HUDEP-2 (cell line): ENCODE measurements at regions not wholly inside any gene's neighbourhood (a gene's known extent, or its start where the extent isn't known, plus 50 kb on each side); places are given as distances from the start of the nearest gene placed in this dataset.
"Not testable (repeated sequence)": the region's sequence is repeated elsewhere in the genome, so short reads cannot be mapped to it uniquely, and the experiment has no call there.

Experiments used
- DNase-seq, 76 experiments: peaks; one replicate each; lab custom pipeline; 2025; ENCODE audit not compliant: unreplicated experiment in 76 of 76; lab: John Stamatoyannopoulos, UW

GRCh38 chr11:15300341-15300740 is 185.6 kb downstream of the INSC start:
- no peak for DNase-seq

- no peak for DNase-seq
Observed at GRCh38 chr11:15307619-15308024, 192.9 kb downstream of the INSC start.

- DNase-seq = no peak
Observed at GRCh38 chr11:15308840-15309239, 194.1 kb downstream of the INSC start.

- no peak for DNase-seq
Observed at GRCh38 chr11:15309296-15309695, 194.6 kb downstream of the INSC start.

GRCh38 chr11:15313862-15314261 is 199.1 kb downstream of the INSC start:
- no peak for DNase-seq

- no peak for DNase-seq
Observed at GRCh38 chr11:15318814-15319213, 204.1 kb downstream of the INSC start.

- DNase-seq = no peak
Observed at GRCh38 chr11:15326520-15326919, 211.8 kb downstream of the INSC start.

GRCh38 chr11:15327786-15328231 is 213.1 kb downstream of the INSC start:
- peak in 16 of 76 experiments; percentile 1 to 31 (median 6) for DNase-seq

GRCh38 chr11:15333407-15333806 is 218.7 kb downstream of the INSC start:
- DNase-seq = no peak

GRCh38 chr11:15334766-15335165 is 220.0 kb downstream of the INSC start:
- DNase-seq = no peak

GRCh38 chr11:15336021-15336420 is 221.3 kb downstream of the INSC start:
- no peak for DNase-seq

- no peak for DNase-seq
Observed at GRCh38 chr11:15339302-15339701, 224.6 kb downstream of the INSC start.

- no peak for DNase-seq
Observed at GRCh38 chr11:15341587-15341986, 226.9 kb downstream of the INSC start.

- DNase-seq = no peak
Observed at GRCh38 chr11:15342163-15342562, 227.4 kb downstream of the INSC start.

- no peak for DNase-seq
Observed at GRCh38 chr11:15346907-15347306, 232.2 kb downstream of the INSC start.

- DNase-seq = no peak
Observed at GRCh38 chr11:15347969-15348734, 233.4 kb downstream of the INSC start.

- DNase-seq = no peak
Observed at GRCh38 chr11:15349413-15349812, 234.7 kb downstream of the INSC start.

- DNase-seq = no peak
Observed at GRCh38 chr11:15361316-15361715, 246.6 kb downstream of the INSC start.

- not testable (repeated sequence) for DNase-seq
Observed at GRCh38 chr11:15365286-15365685, 250.6 kb downstream of the INSC start.

- DNase-seq = no peak
Observed at GRCh38 chr11:15367695-15368094, 253.0 kb downstream of the INSC start.

GRCh38 chr11:15370495-15371147 is 255.9 kb downstream of the INSC start:
- DNase-seq = no peak

GRCh38 chr11:15371533-15371932 is 256.8 kb downstream of the INSC start:
- no peak for DNase-seq
